ENCODE measurements at regions not wholly inside any gene's neighbourhood (a gene's known extent, or its start where the extent isn't known, plus 50 kb on each side); places are given as distances from the start of the nearest gene placed in this dataset.

GRCh38 chr10:93222211-93222754 lies 148.6 kb downstream of the CYP26A1 start:
- no peaks in the 10 kb centered on the region for H3K36me3 ChIP-seq
- H3K9me3 ChIP-seq = no peaks in the 10 kb centered on the region
- peaks cover 0 to 4% of the 10 kb centered on the region in 2 donors for H3K4me1 ChIP-seq
- TF ChIP-seq CTCF (IDR thresholded peaks at IDR 0.05) = no peak
- H3K4me3 ChIP-seq = no peak overlapping the region
- no peak overlapping the region for H3K27ac ChIP-seq
- no peak for DNase-seq (ENCODE audit: low spot score)
- no peaks in the 10 kb centered on the region for H3K27me3 ChIP-seq

DNA sequence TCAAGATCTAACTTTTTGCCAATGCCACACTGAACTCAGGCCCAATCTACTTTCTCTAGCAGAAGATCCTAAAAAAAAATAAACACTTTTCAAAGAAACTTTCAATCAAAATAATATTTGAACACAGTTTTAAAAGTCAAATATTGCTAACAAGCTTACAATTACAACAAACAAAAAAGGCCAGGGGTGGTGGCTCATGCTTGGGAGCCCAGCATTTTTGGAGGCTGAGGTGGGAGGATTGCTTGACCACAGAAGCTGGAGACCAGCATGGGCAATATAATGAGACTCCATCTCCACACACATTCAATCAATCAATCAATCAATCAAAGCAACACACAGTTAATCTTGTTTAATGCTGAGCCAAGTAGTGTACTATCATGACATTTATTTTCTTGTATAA lies 149.2 kb downstream of the CYP26A1 start:
- no peak for DNase-seq (ENCODE audit: low spot score)
- no peaks in the 10 kb centered on the region for H3K27me3 ChIP-seq
- no peak for TF ChIP-seq CTCF (IDR thresholded peaks at IDR 0.05)
- peaks cover 0 to 4% of the 10 kb centered on the region in 2 donors for H3K4me1 ChIP-seq
- H3K9me3 ChIP-seq = no peaks in the 10 kb centered on the region
- no peak overlapping the region for H3K4me3 ChIP-seq
- H3K27ac ChIP-seq = no peak overlapping the region
- no peaks in the 10 kb centered on the region for H3K36me3 ChIP-seq

- TF ChIP-seq CTCF (IDR thresholded peaks at IDR 0.05) = no peak
- Histone ChIP-seq H3K9me3 (no peaks in the 10 kb centered on the region), H3K36me3 (no peaks in the 10 kb centered on the region), H3K27me3 (no peaks in the 10 kb centered on the region), H3K4me3 (no peak overlapping the region), H3K27ac (no peak overlapping the region), H3K4me1 (peaks cover 0 to 4% of the 10 kb centered on the region in 2 donors)
- no peak for DNase-seq (ENCODE audit: low spot score)
Measured at GRCh38 chr10:93223336-93223735, 149.6 kb downstream of the CYP26A1 start.

- no peaks in the 10 kb centered on the region for H3K9me3 ChIP-seq
- H3K27me3 ChIP-seq = no peaks in the 10 kb centered on the region
- no peak for DNase-seq (ENCODE audit: low spot score)
- H3K27ac ChIP-seq = no peak overlapping the region
- no peak overlapping the region for H3K4me3 ChIP-seq
- H3K36me3 ChIP-seq = no peaks in the 10 kb centered on the region
- peaks cover 0 to 4% of the 10 kb centered on the region in 2 donors for H3K4me1 ChIP-seq
- TF ChIP-seq CTCF (IDR thresholded peaks at IDR 0.05) = no peak
Measured at GRCh38 chr10:93224005-93224779, 150.5 kb downstream of the CYP26A1 start.

- Histone ChIP-seq H3K36me3 (no peaks in the 10 kb centered on the region), H3K27me3 (no peaks in the 10 kb centered on the region), H3K9me3 (no peaks in the 10 kb centered on the region), H3K4me1 (peaks cover 0 to 4% of the 10 kb centered on the region in 2 donors), H3K27ac (no peak overlapping the region), H3K4me3 (no peak overlapping the region)
- no peak for TF ChIP-seq CTCF (IDR thresholded peaks at IDR 0.05)
- no peak for DNase-seq (ENCODE audit: low spot score)
Measured at GRCh38 chr10:93225938-93226337, 152.2 kb downstream of the CYP26A1 start.
